ENCODE measurements at regions not wholly inside any gene's neighbourhood (a gene's known extent, or its start where the extent isn't known, plus 50 kb on each side); places are given as distances from the start of the nearest gene placed in this dataset.

- TF ChIP-seq KLF8 (tag by site-specific recombination; IDR thresholded peaks at IDR 0.05): no peak
- TF ChIP-seq ZSCAN30 (tag by site-specific recombination; IDR thresholded peaks at IDR 0.05): no peak
- TF ChIP-seq RBAK (tag by site-specific recombination; IDR thresholded peaks at IDR 0.05): no peak
- no peak for TF ChIP-seq ZNF561 (tag by site-specific recombination; IDR thresholded peaks at IDR 0.05; ENCODE audit: borderline replicate concordance)
- TF ChIP-seq ZBTB17 (tag by site-specific recombination; IDR thresholded peaks at IDR 0.05): no peak
- TF ChIP-seq ZNF768 (tag by site-specific recombination; IDR thresholded peaks at IDR 0.05): no peak
- no peak for TF ChIP-seq ZNF514 (tag by site-specific recombination; IDR thresholded peaks at IDR 0.05)
- TF ChIP-seq ELK4 (IDR thresholded peaks at IDR 0.05; ENCODE audit: borderline replicate concordance, low read depth, low read length): no peak
- TF ChIP-seq ZNF426 (tag by site-specific recombination; IDR thresholded peaks at IDR 0.05): no peak
- Histone ChIP-seq H3K36me3 (ENCODE audit: control insufficient read depth in 2 of 2, insufficient read depth in 1 of 2, low read length in 2 of 2) (no peaks in the 10 kb centered on the region; a peak in 1 of 3 replicates), H3K4me3 (ENCODE audit: low read depth, low read length) (no peak overlapping the region), H3K27ac (ENCODE audit: extremely low read depth, low read depth, low read length) (no peak overlapping the region), H3K9me3 (ENCODE audit: control insufficient read depth, insufficient read depth, low read depth, low read length) (no peaks in the 10 kb centered on the region), H3K4me1 (ENCODE audit: control insufficient read depth, insufficient read depth, low read length) (no peaks in the 10 kb centered on the region)
- CTCF ChIA-PET: no interaction called here
- POLR2A ChIA-PET: no interaction called here
These were observed 142.1 kb upstream of the NMUR2 start for GRCh38 chr5:152547202-152547601.

GRCh38 chr5:152549709-152550108 is 144.6 kb upstream of the NMUR2 start:
- Histone ChIP-seq H3K9me3 (ENCODE audit: control insufficient read depth, insufficient read depth, low read depth, low read length) (no peaks in the 10 kb centered on the region), H3K4me3 (ENCODE audit: low read depth, low read length) (no peak overlapping the region), H3K4me1 (ENCODE audit: control insufficient read depth, insufficient read depth, low read length) (no peaks in the 10 kb centered on the region), H3K36me3 (ENCODE audit: control insufficient read depth in 2 of 2, insufficient read depth in 1 of 2, low read length in 2 of 2) (no peaks in the 10 kb centered on the region; a peak in 1 of 3 replicates), H3K27ac (ENCODE audit: extremely low read depth, low read depth, low read length) (no peak overlapping the region)
- no peak for TF ChIP-seq ZNF423 (tag by site-specific recombination; IDR thresholded peaks at IDR 0.05)
- no peak for TF ChIP-seq GLI2 (tag by site-specific recombination; IDR thresholded peaks at IDR 0.05; ENCODE audit: borderline replicate concordance, low read depth)
- no peak for TF ChIP-seq MZF1 (tag by site-specific recombination; IDR thresholded peaks at IDR 0.05; ENCODE audit: borderline replicate concordance)
- CTCF ChIA-PET: interaction anchor here (1.2 kb wide), 1 partner anchor 18 kb away, joined by 3 read pairs; no protein-coding TSS in a partner anchor
- POLR2A ChIA-PET: no interaction called here

- ChIA-PET POLR2A (no interaction called here), CTCF (no interaction called here)
- Histone ChIP-seq H3K36me3 (ENCODE audit: control insufficient read depth in 2 of 2, insufficient read depth in 1 of 2, low read length in 2 of 2) (no peaks in the 10 kb centered on the region), H3K4me1 (ENCODE audit: control insufficient read depth, insufficient read depth, low read length) (no peaks in the 10 kb centered on the region), H3K4me3 (ENCODE audit: low read depth, low read length) (no peak overlapping the region), H3K27ac (ENCODE audit: extremely low read depth, low read depth, low read length) (no peak overlapping the region), H3K9me3 (ENCODE audit: control insufficient read depth, insufficient read depth, low read depth, low read length) (no peaks in the 10 kb centered on the region)
- TF ChIP-seq GLI4 (tag by site-specific recombination; IDR thresholded peaks at IDR 0.05) (no peak), ZNF223 (tag by site-specific recombination; IDR thresholded peaks at IDR 0.05) (no peak), ZNF335 (tag by site-specific recombination; conservative IDR thresholded peaks at IDR 0.05) (no peak), YY2 (tag by site-specific recombination; IDR thresholded peaks at IDR 0.05) (no peak), ZNF10 (tag by site-specific recombination; IDR thresholded peaks at IDR 0.05) (no peak), KLF7 (tag by site-specific recombination; IDR thresholded peaks at IDR 0.05; ENCODE audit: borderline replicate concordance) (no peak), ELK4 (IDR thresholded peaks at IDR 0.05; ENCODE audit: borderline replicate concordance, low read depth, low read length) (no peak), HOXD13 (CRISPR knock-in tag; IDR thresholded peaks at IDR 0.05; ENCODE audit: borderline replicate concordance) (no peak), ZNF112 (tag by site-specific recombination; IDR thresholded peaks at IDR 0.05) (no peak), ZSCAN23 (tag by site-specific recombination; IDR thresholded peaks at IDR 0.05) (no peak), ZBTB10 (tag by site-specific recombination; IDR thresholded peaks at IDR 0.05) (no peak), SP3 (tag by site-specific recombination; IDR thresholded peaks at IDR 0.05) (no peak), ZNF18 (tag by site-specific recombination; IDR thresholded peaks at IDR 0.05) (no peak), ZFP69B (tag by site-specific recombination; IDR thresholded peaks at IDR 0.05) (no peak), ZBTB48 (tag by site-specific recombination; IDR thresholded peaks at IDR 0.05) (no peak)
These were observed 146.0 kb upstream of the NMUR2 start for GRCh38 chr5:152551061-152551460.
